Limb (tissue), 2 donors: ENCODE measurements at regions not wholly inside any gene's neighbourhood (a gene's known extent, or its start where the extent isn't known, plus 50 kb on each side); places are given as distances from the start of the nearest gene placed in this dataset.

ENCODE experiments used
- DNase-seq, 2 donors: peaks; one replicate each; pipeline ENCODE4 v3.0.0-alpha.2; 2016; ENCODE audit errors: extremely low spot score in 2 of 2

DNA sequence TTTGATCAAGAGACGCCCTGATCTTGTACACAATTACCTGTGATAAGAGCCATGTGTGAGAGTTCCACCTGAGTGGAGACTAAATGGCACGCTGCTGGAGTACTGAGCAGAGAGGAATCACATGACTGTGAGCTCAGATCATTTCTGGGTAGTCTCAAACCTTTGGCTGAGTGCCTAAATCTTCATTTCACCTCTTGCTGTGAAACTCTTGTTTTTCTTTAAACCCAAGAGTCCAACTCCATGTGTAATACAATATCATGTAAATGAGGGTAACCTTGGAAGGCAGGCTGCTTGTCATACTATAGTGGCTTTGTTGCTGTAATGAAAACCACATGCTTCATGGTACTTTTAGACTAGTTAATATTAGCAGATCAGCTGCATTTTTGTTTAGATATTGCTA lies 156.9 kb downstream of the CAND1 start:
- peak; percentile 43 to 81 for DNase-seq

DNA sequence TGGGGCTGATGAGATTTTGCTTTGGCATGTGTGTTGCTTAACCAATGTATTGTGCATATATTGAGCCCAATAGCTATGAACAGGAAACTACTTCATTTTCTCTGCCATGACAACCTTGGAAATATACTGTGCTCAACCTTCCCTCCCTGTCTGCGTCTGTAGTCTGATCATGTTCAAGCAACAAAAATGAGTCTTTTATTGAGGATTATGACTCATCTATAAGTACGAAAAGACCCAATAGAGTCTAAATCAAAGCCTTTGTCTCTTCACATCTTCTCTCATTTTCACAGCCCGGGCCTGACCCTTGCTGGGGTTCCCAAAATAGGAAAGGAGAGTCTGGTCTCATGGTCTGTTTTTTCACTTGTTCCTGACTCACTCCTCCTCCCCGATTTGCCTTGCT lies 158.2 kb downstream of the CAND1 start:
- no peak for DNase-seq

DNA sequence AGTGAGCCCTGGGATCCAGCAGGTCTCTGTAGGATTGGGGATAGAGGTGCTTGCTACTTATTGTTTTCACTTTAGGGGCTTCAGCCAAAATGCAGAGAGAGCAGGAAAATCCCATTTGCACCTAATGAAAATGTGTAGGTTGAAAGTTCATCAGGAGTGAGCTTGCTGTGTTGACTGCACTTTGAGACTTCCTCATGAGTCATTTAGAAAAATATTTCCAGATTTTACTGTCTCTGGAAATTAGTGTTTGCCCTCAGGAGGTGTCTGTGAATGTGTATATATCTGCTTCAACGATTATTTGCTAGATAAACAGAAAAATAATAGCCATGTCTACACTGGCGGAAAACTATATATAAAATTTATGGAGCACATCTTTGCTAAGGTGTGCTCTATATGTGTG lies 159.3 kb downstream of the CAND1 start:
- DNase-seq = no peak

DNA sequence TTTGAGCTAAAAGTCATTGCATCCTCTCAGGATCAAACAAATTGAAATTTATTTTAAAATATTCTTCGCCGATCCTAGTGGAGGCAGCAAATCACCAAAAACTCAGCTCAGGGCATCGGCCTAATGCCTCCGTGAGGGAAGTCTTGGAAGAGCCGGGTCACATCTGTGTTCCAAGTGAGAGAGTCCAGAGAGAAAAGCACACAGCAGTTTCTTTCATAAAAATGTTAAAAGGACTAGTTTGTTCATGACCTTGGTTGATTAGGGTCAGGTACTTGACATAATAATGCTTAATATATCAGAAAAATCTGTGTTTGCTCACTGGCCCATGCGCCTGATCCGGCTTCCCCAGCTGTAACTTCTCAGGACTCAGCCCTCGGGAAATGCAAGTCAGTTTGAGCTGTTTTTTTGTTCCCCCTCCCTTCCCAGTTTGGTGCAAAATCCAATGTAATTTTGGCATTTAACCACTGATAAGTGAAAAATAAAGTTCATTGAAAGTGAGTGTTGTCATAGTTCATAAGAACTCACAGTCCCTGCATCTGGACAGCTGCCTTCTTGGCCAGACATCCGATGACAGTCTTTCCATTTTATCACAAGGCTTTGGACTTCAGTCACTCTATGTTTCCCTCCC lies 161.7 kb downstream of the CAND1 start:
- DNase-seq = peak in 1 of 2 donors; percentile 71

DNA sequence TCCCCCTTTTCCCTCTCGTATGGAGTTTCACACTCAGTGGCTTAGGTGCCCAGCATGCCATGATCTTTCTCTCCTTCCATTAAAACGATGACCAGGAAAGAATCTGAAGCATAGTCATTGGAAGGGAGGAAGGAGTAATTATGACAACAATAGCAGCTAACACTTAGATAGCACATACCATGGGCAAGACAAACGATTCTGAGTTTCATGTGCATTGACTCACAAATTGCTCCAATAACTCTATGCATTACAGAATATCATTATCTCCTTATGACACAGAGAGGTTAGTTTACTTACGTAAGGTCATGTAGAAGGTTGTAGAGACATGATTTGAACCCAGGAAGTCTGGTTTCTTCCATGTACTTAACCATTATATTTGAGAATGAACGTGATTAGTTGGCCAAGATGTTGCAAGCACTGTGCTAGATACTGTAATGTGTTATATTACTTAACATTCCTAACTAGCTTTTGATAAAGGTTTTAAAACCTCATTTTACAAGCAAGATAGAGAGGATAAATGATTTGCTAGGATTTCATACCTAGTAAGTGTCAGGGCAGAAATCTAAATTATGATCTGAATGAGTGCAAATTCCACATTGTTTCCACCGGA lies 162.4 kb downstream of the CAND1 start:
- DNase-seq = no peak

DNA sequence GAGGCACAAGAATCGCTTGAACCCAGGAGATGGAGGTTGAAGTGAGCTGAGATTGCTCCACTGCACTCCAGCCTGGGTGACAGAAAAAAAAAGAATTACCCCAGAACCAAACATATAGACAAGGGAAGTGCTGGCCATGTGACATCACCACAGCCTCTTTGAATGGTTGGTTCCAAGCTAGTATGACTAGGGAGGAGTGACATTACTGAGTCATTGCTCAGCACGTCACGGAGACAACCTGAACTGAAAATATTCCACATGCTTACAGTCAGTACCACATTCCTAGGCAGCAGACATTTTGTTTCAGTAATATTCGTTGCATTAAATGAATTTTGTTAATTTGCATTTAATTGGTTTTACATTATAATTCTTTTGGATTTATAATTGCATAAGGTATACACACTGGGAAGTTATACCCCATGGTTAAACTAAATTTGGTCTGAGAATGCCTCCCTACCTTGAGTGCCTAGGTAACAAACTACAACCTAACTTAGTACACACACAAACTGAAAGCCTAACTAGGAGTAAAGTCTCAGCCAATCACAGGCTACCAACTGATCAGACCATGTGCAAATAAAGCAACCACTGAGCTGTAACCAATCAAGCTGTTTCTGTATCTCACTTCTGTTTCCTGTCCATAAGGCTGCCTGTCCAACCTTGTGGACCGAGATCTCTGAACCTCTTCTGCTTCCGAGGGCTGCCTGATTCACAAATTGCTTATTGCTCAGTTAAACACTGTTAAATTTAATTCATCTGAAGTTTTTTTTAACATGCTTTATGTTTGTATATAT lies 164.4 kb downstream of the CAND1 start:
- no peak for DNase-seq

DNA sequence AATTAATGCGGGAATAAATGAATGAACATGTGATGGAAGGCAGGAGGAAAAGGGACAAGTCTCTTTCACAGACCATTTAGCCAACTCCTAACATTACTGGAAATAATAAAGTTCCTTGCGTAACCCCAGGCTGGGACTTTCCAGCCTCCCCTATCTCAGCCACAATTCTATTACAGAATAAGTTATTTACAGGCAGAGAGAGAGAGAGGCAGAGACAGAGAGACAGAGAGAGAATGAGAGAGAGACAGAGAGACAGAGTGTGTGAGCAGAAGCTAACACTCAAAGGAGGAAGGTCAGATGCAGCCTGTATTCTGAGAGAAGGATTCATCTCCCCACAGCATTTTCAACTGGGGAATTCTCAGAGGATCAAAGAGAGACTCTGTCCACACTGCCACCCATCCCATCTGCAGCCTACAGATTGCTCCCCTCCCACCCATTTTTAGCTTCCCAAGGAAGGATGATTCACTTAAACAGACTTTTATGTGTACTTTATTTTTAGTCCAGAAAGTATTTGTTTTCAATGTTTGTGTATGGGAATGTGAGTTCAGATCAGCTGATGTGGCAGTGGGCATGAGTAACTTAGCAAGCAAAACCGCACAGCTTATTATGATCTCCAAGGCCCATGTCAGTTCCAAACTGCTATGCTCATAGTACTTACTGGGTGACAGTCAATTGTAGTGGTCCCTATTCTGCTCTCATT lies 165.7 kb downstream of the CAND1 start:
- no peak for DNase-seq

DNA sequence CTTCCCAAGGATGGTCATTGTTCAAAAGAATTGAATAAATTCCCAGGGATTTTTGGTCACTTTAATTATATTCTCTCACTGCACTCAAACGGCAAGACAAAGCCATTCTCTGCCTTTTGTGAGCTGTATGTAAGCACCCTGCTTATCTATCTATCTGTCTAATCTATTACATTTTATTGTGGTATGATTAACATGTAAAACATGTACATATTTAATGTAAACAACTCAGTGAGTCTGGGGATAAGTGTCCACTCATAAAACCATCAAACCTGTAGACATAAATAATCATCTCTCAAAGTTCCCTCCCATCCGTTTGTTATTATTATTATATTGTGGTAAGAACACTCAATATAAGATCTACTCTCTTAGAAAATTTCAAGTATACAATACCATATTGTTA lies 167.1 kb downstream of the CAND1 start:
- no peak for DNase-seq

DNA sequence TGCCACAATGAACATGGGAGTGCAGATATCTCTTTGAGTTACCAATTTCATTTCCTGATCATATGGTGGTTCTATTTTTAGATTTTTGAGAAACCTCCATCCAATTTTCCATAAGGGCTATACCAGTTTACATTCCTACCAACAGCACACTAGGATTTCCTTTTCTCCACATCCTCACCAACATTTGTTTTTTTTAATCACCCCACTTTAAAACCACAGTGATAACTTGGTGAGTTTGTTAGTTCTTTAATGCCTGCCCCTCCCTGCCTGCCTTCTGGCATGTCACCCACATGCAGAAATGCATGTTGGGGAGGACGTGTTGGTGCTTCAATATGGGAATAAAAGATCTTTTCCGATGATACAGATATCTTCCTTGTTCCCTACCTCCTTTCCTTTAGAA lies 167.9 kb downstream of the CAND1 start:
- DNase-seq = no peak

DNA sequence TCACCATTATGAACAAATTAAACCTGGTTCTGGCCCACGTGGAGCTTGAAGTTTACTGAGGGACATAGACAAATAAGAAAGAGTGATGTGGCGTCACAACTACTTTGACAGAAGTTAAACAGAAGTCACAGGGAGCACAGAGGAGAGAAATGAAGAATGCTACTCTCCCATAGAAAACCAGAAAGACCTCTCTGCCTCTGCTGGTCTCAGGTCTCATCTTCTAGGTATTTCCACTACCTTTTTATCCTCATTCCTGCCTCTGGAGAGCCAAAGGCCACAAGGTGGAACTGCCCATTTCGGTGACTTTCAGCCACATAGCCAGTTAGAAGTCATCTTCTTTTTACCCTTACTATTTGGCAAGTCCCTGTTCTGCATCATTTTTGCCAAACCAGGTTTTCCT lies 170.5 kb downstream of the CAND1 start:
- no peak for DNase-seq

DNA sequence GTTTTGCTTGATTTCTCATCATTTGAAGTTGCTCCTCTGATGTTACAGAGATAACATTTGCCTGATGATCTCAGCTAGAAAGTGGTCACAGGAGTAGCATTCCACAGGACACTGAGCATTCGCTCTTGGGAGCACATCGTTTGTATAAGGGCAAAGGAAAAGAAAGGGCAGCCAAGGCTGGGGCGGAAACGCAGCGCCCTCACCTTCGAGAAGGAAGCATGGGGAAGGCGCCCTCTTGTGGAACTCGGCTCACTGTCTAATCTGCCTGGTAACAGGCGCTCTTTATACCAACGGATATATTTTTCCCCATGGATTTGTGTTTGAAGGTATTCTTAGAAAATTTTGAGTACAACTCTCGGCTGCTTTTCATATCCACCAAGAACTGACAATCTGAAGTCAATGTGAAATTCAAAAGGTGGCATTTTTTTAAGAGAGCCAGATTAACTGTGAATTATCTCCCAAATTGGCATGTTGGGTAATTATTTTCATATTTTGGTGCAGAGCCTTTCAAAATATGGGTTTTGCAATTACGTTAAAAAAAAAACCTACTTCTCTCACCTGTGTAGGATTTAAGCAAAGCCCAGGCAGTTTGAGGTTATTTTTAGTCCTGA lies 172.7 kb downstream of the CAND1 start:
- DNase-seq = peak; percentile 81 to 85

DNA sequence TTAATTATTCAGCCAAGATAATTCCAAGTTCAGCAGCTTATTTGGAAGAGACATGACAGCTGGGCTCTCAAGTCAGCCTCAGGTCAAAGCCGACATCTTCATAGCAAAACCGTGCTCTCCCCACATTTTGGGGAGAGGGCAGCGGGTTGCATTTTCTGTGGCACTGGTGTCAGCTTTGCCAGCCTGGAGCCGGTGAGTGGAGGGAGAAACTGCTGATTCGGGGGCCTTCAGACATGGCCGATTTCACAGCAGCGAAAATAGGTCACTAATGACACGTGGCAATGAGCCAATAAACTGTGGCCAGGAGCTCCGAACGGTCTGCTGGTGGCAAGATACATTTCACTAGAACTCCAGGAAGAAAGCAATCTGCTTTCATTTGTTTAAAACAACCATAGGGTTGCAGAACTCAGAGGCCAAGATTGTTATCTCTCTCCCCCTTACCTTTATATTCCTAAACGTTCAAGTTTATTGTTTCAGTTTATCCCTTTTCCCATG lies 173.2 kb downstream of the CAND1 start:
- DNase-seq = peak in 1 of 2 donors; percentile 51

DNA sequence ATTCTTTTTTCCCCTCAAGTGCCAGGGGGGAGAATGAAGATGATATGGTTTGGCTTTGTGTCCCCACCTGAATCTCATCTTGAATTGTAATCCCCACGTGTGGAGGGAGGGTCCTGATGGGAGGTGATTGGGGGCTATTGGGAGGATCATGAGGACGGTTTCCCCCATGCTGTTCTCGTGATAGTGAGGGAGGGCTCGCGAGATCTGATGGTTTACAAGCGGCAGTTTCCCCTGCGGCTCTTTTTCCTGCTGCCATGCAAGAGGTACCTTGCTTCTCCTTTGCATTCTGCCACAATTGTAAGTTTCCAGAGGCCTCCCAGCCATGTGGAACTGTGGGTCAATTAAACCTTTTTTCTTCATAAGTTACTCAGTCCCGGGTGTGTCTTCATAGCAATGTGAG lies 173.7 kb downstream of the CAND1 start:
- DNase-seq = no peak

DNA sequence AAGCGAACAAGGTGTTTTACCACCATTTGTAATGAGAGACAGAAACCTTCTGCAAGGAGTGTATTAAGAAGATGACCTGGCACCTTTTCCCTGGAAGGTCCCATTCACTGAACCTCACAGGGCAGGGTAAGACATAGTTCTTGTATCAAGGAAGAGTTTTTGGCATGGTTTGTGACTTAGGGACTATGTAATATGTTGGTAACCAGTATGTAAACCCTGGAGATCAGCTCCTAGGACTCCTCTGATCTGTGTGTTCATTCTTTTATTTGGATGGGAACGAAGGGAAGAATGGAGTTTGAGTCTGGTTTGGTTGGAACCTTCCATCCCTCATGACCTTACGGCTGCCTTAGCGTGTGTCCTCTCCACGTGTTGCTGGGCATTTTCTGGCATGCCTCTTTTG lies 175.4 kb downstream of the CAND1 start:
- no peak for DNase-seq

DNA sequence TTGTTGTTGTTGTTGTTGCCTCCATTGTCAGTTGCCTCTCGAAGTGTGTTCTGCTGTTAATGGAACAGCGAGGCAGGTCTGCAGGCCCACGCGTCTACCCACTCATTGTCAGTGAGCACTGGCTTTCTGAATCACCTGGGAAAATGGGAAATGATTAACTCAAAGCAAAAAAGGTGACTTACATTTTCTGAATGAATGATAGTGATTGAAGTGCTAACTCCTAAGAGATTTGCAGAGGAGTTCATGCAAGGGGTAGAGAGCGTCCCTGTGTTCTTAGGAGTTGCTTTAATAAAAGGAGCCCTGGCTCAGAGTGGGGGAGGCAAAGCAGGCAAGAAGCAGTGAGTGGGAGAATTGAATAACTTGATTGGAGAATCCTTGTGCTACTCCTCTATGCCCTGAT lies 177.6 kb downstream of the CAND1 start:
- DNase-seq = no peak

DNA sequence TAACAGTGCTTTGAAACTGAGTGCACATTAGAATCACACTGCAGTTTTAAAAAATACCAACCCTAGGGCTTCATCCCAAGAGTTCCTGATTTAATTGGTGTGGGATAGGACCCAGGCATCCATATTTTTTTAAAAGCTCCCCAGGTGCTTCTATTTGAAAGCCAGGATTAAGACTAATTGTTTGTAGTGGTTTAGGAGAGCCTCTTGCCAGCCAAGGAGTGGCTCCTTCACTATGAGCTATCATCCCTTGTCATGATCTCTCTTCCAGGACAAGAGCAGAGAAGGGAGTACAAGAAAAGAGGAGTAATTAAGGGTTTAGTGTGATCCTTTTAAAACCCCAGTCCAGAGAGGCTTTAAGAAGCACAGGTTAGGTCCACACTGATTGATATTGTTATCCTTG lies 178.0 kb downstream of the CAND1 start:
- DNase-seq = no peak

DNA sequence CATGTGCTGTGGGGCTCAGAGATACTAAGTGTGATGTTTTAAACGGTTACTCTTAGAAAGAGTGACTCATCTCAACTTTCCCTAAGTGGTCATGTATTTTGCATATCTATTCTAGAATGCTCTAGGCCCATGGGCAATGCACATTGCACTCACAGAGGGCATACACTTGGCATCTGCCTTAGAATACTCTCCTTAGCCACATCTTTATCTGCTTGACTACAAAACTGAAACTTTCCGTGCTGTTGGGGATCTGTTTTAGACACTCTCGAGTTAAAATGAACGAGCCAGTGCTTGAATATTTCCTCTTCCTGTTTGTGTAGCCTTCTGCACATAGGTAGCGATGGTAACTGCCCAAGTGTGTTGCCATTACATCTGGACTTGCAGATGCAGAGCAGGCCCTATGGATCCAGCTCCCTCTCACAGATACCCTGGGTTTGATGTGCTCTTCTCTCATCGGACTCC lies 180.5 kb downstream of the CAND1 start:
- no peak for DNase-seq

DNA sequence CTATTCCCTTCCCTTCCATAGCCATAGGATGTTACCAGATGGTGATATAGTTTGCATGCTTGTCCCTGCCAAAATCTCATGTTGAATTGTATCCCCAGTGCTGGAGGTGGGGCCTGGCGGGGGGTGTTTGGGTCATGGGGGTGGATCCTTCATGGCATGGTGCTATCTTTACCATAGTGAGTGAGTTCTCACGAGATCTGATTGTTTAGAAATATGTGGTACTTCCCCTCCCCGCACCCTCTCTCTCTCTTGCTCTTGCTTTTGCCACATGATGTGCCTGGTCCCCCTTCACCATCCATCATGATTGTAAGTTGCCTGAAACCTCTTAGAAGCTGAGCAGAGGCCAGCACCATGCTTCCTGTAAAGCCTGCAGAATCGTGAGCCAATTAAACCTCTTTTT lies 181.3 kb downstream of the CAND1 start:
- DNase-seq = no peak

DNA sequence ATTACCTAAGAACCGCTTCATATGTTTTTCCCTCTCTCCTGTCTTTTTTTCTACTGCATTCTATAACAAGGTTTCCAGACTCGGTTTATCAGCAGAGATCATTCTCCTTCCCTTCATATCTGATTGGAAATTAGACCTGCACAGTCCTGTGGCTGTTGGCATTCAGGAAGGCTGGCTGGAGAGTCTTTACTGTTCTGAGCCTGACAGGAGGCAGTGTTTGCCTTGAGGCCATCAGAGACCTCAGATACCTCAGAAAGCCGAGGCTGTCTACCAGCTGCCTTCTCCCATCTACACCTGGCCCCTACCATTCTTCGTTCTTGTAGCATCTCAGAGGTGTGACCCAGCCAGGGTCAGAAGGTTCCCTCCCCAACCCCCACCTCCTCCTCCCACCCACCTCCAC lies 182.0 kb downstream of the CAND1 start:
- DNase-seq = no peak

DNA sequence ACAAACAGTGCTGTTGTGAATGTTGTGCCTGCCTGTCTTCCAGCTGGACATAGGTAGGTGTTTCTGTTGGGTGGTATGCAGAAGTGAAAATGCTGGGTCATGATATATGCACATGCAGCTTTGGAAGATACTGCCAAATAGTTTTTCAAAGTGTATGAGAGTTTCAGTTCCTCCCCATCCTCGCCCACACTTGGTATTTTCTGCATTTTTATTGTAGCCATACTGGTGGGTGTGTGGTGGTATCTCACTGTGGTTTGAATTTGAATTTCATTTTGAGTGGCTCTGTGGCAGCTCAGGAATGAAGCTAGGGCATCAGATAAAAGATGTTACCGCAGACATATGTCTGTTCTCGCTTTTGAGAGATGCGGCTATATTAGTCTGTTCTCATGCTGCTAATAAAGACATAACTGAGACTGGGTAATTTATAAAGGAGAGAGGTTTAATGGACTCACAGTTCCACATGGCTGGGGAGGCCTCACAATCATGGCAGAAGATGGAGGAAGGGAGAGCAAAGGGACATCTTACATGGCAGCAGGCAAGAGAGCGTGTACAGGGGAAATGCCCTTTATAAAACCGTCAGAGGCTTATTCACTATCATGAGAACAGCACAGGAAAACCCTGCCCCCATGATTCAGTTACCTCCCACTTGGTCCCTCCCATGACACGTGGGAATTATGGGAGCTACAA lies 183.1 kb downstream of the CAND1 start:
- DNase-seq = no peak

DNA sequence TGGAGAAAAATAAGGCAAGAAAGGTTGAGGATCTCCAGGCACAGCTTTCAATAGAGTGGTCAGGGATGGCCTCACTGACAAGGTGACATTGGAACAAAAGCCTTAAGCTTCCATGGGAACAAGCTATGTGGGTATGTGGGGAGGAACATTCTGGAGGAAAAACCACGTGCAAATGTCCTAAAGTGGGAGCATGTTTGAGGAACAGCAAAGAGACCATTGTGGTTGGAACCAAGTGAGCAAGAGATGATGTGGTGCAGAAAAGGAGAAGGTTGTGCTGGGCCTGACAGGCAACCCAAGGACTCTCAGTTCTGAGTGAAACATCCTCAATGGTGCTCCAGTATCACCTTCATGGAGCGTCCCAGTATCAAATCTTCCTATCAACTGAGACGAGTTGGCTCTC lies 184.0 kb downstream of the CAND1 start:
- no peak for DNase-seq
